ENCODE measurements at regions not wholly inside any gene's neighbourhood (a gene's known extent, or its start where the extent isn't known, plus 50 kb on each side); places are given as distances from the start of the nearest gene placed in this dataset.

GRCh38 chr5:2297991-2298390 is 415.3 kb upstream of the IRX4 start:
- DNase-seq = no peak

GRCh38 chr5:2295476-2295875 is 412.8 kb upstream of the IRX4 start:
- no peak for DNase-seq

GRCh38 chr5:2293906-2294305 is 411.2 kb upstream of the IRX4 start:
- DNase-seq = no peak

DNA sequence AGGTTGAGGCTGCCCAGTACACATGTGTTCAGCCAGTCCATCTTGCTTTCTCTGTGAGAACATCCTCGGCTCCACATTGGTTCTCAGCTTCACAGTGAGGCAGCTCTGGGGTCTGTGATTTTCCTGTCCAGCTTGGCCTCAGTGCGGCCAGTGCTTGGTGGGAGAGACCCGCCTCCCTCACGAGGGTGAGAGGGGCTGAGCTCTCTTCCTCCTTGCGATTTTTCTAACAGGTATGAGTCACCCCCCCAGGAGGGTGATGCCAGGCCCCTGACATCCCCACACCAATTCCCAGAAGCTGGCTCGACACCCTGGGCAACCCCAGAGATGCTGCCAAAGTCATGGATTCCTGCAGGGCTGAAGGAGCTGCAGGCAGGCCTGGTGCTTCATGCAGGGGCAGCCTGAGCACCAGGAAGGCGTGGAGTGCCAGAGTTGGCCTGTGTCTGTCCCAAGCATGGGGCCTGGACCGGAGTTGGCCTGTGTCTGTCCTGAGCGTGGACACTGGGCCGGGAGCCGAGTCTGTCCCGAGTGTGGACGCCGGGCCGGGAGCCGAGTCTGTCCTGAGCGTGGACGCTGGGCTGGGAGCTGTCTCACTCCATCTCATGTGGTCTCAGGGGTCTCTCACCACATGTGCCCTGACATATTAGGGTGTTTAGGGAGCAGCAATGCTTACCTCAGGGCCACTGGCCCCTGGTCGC is 408.6 kb upstream of the IRX4 start:
- DNase-seq = no peak

DNA sequence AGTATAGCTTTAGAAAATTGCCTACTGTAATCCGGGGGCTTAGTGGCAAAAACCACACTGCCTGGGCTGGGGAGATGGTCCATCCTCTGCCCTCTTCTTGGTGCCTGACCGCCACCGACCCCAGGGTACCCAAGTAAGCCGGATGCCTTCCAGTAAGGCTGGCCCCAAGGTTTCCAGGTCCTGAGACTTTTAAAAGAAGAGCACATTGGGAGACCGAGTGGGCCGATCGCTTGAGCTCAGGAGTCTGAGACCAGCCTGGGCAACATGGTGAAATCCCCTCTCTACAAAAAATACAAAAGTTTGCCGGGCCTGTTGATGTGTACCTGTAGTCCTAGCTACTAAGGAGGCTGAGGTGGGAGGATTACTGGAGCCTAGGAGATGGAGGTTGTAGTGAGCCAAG is 406.7 kb upstream of the IRX4 start:
- DNase-seq = no peak

DNA sequence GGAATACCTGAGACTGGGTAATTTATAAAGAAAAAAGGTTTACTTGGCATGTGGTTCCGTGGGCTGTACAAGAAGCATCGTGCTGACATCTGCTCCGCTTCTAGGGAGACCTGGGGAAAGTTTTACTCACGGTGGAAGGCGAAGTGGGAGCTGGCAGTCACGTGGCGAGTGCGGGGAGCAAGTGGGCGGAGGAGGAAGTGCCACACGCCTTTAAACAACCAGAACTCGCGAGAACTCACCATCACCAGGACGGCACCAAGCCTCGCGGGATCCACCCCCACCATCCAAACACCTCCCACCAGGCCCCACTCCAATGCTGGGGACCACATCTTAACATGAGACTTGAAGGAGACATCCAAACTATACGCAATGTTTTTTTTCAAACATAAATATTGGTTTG is 406.2 kb upstream of the IRX4 start:
- DNase-seq = no peak

- DNase-seq = no peak
Measured at GRCh38 chr5:2288466-2288865, 405.7 kb upstream of the IRX4 start.

- DNase-seq = no peak
Measured at GRCh38 chr5:2286250-2286649, 403.5 kb upstream of the IRX4 start.

DNA sequence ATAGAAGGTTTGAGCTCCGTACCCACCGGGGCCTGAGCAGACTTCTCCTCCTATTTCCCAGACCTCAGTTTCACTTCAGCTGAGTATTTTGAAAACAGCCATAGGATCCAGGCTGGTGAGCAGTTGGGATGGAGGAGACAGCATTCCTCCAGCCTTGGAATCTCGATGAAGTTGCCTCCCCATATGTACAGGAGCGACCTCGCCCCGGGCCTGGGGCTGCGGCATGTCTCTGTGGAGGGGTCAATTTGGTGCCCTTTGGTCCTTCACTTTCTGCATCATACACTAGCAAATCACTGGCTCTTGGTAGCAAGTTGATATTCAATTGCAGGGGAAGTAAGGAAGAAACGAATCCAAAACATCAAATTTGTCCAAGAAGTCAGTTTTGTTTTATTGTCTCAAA is 402.0 kb upstream of the IRX4 start:
- DNase-seq = no peak

- DNase-seq = no peak
Measured at GRCh38 chr5:2283481-2284045, 400.8 kb upstream of the IRX4 start.

DNA sequence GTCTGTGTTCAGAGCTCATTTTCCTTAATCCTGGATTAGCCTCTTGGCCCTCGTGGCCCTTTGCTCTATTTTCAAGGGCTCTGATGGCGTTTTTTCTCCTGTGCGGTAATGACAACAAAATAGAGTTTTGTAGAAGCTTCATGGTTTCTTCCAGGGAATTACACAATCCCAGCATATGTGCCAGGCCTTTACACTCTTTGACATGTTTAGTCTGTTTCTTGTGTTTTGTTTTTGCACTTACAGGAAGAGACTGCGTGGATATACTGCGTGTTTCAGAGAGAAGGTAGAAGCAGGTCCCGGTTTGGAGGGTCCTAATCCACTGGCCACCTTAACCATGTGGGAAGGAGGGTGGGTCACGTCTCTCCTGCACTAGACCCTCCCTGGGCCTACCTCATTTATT is 400.2 kb upstream of the IRX4 start:
- no peak for DNase-seq

GRCh38 chr5:2282034-2282690 is 399.4 kb upstream of the IRX4 start:
- DNase-seq = no peak

GRCh38 chr5:2281446-2281845 is 398.7 kb upstream of the IRX4 start:
- DNase-seq = no peak

- no peak for DNase-seq
Measured at GRCh38 chr5:2280318-2280717, 397.6 kb upstream of the IRX4 start.

- no peak for DNase-seq
Measured at GRCh38 chr5:2278825-2279456, 396.2 kb upstream of the IRX4 start.

DNA sequence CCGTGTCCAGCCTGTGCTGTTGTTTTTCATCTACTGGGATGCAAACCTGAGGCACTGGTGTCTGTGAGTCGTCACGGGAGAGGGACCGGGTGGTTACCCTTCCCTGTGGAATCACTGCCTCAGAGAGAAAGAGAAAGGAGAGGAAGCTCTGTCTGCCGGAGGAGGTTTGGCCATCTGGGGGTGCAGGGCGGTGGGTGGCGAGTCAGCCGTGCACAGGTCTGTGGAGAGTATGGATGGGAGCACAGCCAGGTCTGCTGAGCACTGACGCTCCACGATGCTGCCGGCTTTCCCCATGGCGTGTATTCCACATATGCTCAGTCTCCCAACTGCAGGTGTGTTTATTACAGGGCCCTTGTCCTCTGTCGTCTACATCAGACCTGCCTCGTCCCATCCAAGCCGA is 395.2 kb upstream of the IRX4 start:
- no peak for DNase-seq

DNA sequence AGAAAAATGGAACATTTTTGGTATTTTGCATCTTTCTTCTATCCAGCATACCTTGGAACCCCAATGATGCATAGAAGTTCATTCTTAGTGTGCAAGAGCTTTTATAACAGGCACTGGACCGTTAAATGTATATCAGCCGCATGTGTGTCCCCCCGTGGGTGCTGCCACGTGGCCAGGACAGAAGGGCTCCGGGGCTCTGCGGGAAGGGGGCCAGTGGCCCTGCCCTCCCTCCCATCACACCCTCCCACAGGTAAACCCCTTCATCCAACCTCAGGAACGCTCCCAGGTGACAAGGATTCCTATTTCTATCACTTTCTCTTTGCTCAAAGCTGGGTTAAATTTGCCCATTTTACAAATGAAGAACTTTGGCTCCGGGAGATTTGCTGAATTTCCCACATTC is 393.4 kb upstream of the IRX4 start:
- no peak for DNase-seq

- DNase-seq = no peak
Measured at GRCh38 chr5:2272755-2273154, 390.0 kb upstream of the IRX4 start.

DNA sequence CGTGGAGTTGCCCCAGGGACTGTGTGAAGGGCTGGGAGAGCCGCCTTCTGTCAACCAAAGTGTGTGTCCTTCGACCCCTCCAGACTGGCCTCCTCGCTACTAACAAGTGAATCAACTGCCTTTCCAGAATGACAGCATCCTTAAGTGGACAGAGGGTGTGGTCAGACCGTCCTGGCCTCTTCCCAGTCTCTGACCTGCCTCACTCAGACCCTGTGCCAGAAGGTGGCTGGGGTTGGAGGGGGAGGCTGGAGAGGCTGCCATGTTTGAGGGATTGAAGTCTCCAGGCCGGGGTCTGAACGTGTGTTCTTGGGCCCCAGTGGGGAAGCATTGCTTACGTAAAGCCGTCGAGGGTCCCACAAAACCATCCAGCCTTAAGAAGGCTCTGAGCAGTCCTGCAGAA is 389.3 kb upstream of the IRX4 start:
- no peak for DNase-seq

- DNase-seq = no peak
Measured at GRCh38 chr5:2271316-2271715, 388.6 kb upstream of the IRX4 start.

GRCh38 chr5:2270467-2270866 is 387.7 kb upstream of the IRX4 start:
- no peak for DNase-seq

DNA sequence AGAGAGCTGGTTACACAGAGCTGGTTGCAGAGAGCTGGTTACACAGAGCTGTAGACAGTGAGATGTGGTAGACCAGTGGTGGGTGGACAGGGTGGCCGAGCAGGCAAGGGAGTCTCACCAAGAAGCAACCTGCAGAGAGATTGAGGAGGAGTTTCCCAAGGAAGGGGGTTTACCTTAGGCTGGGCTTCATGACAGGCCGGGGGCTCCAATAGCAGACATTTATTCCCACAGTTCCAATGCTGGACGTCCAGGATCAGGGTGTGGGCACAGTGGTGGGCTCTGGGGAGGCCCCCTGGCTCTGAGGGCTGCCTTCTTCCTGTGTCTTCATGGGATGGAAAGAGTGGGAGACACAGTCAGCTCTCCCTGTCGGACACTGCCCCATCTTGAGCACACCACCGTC is 386.9 kb upstream of the IRX4 start:
- no peak for DNase-seq

- DNase-seq = no peak
Measured at GRCh38 chr5:2267991-2268390, 385.3 kb upstream of the IRX4 start.

Data from muscle of arm (tissue), 1 donor.